AG09309 (cell line): ENCODE measurements at regions not wholly inside any gene's neighbourhood (a gene's known extent, or its start where the extent isn't known, plus 50 kb on each side); places are given as distances from the start of the nearest gene placed in this dataset.
"Not testable (repeated sequence)": the region's sequence is repeated elsewhere in the genome, so short reads cannot be mapped to it uniquely, and the experiment has no call there.

Source experiments
- DNase-seq: peaks from one replicate; pipeline ENCODE4 v3.0.0-alpha.2; 2010; ENCODE audit warnings: low read depth
- H3K4me3 ChIP-seq: 2 replicates; pipeline ENCODE4 v1.5.1; 2011; ENCODE audit warnings: mild to moderate bottlenecking, low read depth, low read length, moderate library complexity; ENCODE audit not compliant: control insufficient read depth
- TF ChIP-seq, protein P1 (sequence below): IDR thresholded peaks from 2 replicates; pipeline ENCODE4 v1.5.1; 2011; ENCODE audit warnings: mild to moderate bottlenecking, low read depth, low read length, inconsistent platforms; ENCODE audit not compliant: insufficient read depth, control insufficient read depth; ENCODE audit errors: missing control alignments

DNA sequence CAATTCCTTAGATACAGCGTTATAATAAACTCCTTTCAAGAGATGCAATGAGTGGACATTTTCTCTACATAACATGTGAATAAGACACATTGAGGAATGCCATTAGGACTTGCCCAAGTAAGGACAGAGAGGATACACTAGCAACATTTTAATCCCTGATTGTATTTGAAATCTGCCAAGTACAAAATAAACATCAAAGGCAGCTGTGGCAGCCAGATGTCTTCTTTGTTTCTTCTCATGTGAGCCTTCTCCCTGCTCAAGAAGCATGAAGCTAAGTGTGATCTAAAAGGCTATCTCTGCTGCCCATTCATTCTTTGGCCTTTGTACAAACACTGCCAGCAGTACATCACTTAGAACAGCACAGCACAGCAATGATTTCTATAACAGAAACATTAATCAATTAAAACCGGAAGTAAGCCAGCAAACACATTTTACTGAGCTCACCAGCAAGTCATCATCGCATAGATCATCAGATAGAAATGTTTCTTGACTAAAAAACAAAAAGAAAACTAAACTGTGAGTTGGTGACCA is 364.0 kb downstream of the CNTN6 start:
- TF ChIP-seq, protein P1, sequence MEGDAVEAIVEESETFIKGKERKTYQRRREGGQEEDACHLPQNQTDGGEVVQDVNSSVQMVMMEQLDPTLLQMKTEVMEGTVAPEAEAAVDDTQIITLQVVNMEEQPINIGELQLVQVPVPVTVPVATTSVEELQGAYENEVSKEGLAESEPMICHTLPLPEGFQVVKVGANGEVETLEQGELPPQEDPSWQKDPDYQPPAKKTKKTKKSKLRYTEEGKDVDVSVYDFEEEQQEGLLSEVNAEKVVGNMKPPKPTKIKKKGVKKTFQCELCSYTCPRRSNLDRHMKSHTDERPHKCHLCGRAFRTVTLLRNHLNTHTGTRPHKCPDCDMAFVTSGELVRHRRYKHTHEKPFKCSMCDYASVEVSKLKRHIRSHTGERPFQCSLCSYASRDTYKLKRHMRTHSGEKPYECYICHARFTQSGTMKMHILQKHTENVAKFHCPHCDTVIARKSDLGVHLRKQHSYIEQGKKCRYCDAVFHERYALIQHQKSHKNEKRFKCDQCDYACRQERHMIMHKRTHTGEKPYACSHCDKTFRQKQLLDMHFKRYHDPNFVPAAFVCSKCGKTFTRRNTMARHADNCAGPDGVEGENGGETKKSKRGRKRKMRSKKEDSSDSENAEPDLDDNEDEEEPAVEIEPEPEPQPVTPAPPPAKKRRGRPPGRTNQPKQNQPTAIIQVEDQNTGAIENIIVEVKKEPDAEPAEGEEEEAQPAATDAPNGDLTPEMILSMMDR: no peak
- no peak overlapping the region for H3K4me3 ChIP-seq
- DNase-seq: no peak

DNA sequence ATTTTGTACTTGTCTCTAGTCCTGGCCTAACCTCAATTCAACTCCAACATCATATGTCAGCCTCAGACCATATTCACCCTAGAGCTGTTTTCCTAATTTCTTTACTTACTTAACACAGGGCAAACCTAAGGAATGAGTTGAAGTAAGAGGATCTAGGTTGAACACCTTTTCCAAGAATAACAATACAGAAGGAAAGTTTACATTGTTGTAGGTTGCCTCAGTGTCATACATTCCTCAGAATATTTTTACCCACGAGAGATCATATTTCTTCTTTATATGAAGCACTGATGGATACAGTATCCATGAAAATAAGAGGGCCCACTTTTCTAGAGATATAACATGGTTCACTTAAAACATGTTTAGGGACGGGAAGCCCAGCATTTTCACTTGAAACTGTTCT is 369.5 kb downstream of the CNTN6 start:
- no peak overlapping the region for H3K4me3 ChIP-seq
- no peak for DNase-seq
- TF ChIP-seq, protein P1: no peak

GRCh38 chr3:1462856-1463450 is 370.1 kb downstream of the CNTN6 start:
- TF ChIP-seq, protein P1: no peak
- H3K4me3 ChIP-seq: no peak overlapping the region
- DNase-seq: no peak

- H3K4me3 ChIP-seq, DNase-seq: not testable (repeated sequence)
These were observed 372.3 kb downstream of the CNTN6 start for GRCh38 chr3:1465091-1465490.

DNA sequence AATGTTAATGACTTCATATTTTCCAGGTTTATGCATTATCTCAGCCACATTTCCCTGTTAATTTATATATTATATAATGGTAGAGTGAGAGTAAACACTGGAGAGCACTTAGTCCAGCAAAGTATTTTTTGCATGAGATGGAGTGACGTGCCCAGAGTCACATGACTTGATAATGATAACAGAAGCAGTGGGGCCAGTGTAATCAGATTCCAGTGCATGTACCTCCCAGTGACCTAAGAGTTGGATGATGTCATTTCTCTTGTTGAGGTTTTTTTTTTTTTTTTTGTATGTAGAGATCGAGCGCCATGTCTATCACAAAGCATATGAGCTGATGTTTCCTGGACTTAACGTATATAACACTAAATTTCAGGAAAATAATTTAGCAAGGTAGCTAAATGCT is 375.3 kb downstream of the CNTN6 start:
- TF ChIP-seq, protein P1: no peak
- DNase-seq: no peak
- H3K4me3 ChIP-seq: no peak overlapping the region

DNA sequence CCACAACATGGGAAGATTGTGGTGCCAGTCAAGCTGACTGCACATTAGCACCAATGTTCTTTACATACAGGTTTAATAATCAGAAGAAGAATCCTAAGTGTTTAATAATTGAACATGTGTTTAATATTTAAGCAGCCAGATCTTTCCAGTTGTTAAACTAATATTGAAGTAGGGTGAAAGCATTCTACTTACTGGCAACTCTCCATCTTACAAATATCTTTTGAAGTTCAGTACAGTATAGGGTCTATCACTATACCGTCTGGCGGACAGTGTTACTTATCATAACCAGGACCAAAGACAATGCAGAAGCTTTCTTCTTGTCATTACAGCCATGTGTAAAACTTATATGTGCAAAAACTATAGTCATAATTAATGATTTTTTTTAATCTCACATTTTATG is 376.4 kb downstream of the CNTN6 start:
- no peak overlapping the region for H3K4me3 ChIP-seq
- DNase-seq: no peak
- TF ChIP-seq, protein P1: no peak

- TF ChIP-seq, protein P1: no peak
- no peak for DNase-seq
- no peak overlapping the region for H3K4me3 ChIP-seq
These were observed 376.9 kb downstream of the CNTN6 start for GRCh38 chr3:1469687-1470086.
